DMS53 (cell line): ENCODE measurements at regions not wholly inside any gene's neighbourhood (a gene's known extent, or its start where the extent isn't known, plus 50 kb on each side); places are given as distances from the start of the nearest gene placed in this dataset.
"Not testable (repeated sequence)": the region's sequence is repeated elsewhere in the genome, so short reads cannot be mapped to it uniquely, and the experiment has no call there.

ENCODE experiments used
- DNase-seq: peaks from one replicate; lab custom pipeline; 2025; lab: John Stamatoyannopoulos, UW

DNA sequence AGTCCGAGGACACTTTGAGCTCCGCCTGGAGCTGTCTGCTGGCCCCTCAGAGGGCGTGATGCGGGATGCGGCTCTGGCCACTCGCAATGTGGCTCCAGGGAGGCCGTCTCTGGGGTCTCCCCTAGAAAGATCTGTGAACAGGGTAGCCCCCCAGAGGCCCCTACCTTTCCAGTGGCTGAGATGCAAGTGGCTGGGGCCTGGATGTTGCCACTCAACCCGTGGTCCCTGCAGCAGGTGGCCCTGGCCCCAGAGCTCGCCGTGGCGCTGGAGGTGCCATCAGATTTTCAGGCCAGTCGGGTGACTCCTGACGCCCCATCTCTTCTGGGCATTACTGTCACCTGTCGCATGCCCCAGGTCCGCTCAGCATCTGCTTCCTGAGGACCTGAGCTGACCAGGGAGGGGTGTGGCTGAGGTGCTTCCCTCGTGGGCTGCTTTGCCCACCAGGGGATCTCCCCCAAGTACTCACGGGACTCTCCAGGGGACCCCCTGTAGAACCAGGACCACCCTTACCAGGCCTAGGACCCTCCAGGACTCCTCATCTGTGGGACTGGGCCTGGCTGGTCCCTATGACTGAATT, 102.1 kb upstream of the LRPAP1 start:
- no peak for DNase-seq

GRCh38 chr4:3633277-3633676, 101.1 kb upstream of the LRPAP1 start:
- not testable (repeated sequence) for DNase-seq

DNA sequence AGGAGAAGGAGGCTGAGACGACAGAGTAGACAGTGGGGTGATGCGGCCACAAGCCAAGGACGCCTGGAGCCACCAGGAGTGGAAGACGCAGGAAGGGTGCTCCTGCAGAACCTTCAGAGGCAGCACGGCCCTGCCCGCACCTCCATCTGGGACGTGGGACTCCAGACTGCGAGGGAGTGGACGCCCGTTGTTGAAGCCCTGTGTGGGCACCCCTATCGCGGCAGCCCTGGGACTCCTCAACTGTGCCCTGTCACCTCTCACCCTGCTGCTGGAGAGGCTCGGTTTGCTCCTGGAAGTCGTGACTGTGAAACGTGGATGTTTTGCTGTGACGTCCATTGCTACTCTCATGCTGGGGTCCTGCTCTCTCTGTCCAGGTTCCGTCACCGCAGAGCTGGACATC, 100.6 kb upstream of the LRPAP1 start:
- not testable (repeated sequence) for DNase-seq

DNA sequence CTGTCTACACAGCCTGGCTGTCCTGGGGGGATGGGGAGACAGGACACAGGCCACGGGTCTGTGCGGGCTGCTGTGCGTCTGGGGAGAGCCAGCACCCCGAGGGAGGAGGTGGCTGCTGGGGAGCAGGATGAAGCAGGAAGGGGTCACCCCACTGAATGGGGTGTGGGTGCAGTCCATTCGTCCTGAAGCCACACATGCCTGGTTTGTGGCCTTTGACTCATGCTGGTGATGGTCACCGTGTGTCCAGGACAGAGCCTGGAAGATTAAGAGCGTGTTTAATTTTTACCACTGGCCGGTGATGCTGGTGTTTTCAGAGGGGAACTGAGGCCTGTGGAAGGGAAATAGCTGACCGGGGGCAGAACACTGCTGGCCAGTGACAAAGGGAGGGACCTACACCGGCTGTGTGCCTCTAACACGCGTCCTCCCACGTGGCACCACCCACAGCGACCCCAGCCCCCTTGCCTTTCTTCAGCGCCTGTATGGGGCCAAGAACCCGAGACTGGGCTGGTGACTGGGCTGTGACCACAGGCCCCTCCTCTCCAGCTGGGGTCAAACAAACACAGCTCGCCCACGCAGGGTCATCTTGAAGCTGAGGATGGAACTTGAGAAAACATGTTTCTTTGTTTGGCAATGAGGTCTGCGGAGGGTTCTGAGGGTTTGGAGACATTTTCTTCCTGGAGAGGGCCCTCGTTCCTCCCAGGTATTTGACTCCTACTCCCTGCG, 99.5 kb upstream of the LRPAP1 start:
- DNase-seq = not testable (repeated sequence)

- DNase-seq = no peak
Observed at GRCh38 chr4:3630598-3631543, 98.6 kb upstream of the LRPAP1 start.

- DNase-seq = no peak
Observed at GRCh38 chr4:3630136-3630597, 97.9 kb upstream of the LRPAP1 start.

DNA sequence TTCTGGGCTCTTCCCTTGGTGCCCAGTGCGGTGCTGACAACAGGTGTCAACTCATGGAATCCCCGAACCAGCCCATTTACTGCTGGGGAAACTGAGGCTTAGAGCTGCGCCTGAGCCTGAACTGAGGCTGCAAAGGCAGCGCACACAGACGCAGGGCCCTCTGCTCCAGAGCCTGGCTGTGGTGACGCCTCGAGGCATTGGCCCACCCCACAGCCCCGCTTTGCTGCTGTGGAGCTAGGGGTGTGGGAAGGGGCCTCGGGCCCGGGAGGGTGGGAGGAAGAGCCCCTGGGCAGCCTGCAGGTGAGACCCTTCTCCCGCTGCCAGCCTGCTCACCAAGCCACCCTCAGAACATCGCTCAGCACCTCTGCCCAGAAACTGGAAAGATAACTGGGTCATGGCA, 97.4 kb upstream of the LRPAP1 start:
- DNase-seq = no peak

GRCh38 chr4:3629176-3629575, 97.0 kb upstream of the LRPAP1 start:
- DNase-seq = not testable (repeated sequence)

DNA sequence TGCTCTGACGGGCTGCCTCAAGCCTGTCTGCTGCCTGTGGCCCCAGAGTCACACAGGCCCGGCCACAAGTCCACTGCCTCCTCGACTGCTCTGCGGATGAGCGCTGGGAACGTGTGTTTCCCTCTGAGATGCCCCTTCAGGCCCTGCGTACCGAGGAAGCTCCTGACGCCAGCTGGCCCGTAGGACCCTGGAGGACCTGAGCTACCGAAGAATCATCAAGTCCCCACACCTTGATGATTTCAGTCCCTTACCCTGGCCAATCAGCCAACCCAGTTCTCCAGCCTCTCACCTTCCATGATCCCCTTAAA, 96.6 kb upstream of the LRPAP1 start:
- no peak for DNase-seq

DNA sequence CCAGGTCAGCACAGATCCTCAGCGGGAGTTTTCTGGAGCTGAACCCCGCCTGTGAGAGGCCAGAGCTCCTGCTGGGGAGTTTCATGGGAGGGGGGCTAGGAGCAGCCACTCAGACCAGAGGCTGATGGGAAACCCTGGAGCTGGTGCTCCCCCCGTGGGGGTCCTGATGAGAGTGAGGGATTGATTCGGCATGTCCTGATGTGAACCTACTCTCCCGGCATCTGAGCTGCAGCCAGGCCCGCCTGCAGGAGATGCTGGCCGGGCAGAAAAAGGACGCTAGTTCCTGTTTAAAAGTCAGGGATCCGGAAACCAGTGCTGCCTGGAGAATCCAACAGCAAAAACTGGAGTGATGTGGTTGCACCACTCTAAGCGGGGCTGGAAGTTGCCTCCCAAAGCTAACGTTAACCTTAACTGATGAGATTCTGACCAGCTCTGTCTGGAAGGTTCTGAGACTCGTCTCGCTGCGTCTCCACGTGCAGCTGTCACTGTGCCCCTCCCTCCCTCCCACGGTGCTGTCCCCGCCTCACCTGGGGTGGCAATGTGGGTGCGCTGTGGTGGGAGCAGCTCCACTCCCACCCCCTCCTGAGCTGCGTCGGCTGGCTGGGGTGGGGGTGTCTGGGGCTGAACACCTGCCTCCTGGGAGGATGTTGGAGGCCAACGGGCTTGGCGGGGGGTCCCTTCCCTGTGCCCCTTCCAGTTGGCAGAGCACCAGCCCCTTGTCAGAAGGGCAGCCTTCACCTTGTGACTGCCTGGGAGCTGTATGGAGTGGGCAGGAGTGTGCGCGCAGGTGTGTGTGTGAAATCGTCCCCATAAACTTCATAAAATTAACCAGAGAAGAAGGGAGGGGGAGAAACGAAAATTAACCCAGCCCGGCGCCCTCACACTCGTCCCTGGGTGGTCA, 96.0 kb upstream of the LRPAP1 start:
- DNase-seq = not testable (repeated sequence)

- not testable (repeated sequence) for DNase-seq
Observed at GRCh38 chr4:3627456-3627855, 95.2 kb upstream of the LRPAP1 start.

DNA sequence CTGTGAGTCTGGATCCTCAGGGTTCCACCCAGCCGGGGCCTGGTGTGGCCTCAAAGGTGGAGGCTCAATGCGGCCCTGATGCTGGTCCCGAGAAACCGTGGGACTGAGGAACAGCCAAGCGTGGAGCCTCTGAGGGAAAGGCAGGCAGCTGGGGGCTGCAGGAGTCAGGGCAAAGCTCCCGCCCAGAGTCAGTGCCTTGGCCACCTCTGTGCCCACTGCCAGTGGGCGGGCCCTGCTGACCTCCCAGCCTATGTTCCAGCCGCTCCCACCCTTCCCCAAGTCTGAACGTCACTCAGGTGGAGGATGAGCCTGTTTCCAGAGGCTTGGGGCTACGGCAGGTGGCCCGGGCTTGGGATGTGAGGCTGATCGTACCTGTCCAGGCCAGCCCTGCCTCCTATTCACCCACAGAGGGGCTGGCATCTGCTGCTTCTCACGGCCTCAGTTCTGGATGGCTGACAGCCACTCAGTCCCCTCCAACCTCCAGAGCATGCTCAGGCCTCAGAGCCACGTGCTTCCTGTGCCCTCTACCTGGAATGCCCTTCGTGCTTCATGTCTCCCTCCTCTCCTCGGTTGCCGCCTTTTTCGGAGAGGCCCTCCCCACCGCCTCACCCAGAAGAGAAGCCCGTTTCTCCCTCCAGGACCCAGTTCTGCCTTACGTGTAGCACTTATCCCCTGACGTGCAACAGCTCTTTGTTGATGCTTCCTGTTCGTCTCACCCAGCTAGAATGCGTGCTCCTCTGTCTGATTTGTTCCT, 94.1 kb upstream of the LRPAP1 start:
- not testable (repeated sequence) for DNase-seq

DNA sequence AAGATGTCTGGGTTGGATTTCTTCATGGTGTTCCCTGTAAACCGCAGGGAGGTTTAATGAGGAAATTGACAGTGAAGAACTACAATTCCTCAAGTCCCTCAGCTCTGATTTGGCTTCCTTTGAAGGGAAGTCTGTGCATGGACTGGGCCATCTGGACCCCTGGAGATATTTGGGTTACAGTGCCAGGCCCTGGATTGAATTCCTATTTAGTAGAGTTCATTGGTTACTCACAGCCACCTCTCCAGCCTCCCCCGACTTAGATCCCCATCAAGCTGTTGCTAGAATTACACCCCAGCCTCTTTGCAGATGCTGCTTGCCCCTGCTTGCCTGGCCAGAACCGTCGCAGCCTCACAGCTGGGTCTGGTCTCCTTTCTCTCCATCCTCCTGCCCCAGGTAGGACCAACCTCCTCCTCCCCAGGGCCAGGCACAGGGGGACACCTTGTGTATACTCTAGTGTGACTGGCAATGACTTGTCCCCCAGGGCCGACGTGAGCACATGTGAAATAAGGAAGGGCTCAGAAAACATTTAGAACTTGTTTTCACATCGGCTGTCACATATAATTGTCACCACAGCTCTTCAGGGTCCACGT, 93.2 kb upstream of the LRPAP1 start:
- not testable (repeated sequence) for DNase-seq

DNA sequence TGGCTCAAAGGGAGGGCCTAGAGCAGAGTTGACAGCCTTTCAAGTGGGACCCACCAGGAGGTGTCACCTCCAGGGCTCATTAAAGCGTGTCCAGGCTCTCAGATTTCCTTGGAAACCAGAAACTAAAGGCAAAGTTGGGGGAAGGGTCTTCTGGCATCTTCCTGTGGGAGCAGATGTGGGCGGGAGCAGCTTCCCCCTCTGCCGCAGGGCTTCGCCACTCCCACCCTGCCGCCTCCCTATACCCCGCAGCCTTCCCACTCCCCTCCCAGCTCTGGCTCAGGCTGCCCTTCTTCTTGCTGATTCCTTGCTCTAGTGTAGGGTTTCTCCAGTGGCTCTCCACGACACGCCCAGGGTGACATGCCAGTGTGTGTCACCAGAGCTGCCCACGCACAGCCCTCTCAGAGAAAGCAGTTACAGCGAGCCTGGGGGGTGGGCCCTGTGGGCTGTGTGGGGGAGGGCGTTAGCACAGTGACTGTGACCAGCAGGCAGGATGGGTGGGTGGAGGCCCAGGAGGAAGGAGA, 91.6 kb upstream of the LRPAP1 start:
- DNase-seq = not testable (repeated sequence)

DNA sequence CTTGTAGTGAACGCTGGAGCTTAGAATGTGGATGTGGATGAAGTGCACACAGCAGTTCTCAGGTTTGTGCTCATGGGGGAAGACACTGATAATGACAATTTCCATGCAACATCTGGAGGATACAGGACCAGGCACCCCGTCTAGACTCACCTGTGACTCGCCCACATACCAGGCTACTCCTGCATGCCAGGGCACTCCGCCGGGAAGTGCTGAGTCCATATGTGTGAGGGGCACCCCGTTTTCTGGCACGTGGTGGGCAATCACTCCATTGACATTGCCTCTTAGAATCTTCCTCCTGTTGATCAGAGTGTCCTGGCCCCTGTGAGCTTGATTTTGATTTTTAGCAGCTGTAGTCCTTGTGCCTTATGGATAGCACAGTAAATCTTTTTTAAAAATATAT, 90.9 kb upstream of the LRPAP1 start:
- no peak for DNase-seq

GRCh38 chr4:3620365-3620764, 88.1 kb upstream of the LRPAP1 start:
- not testable (repeated sequence) for DNase-seq

DNA sequence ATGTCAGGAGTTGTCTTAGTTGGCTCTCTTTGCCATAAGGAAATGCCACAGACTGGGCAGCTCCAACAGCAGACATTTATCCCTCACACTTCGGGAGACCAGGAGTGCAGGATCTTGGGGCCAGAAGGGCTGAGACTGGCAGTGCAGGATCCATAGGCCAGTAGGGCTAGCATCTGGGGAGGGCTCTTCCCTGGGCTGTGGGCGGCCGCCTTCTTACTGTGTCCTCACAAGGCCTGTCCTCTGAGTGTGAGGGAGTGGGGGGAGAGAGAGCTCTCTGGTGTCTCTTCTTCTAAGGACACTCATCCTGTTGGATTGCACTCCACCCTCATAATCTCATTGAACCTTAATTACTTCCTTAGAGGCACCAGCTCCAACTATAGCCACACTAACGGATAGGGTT, 87.5 kb upstream of the LRPAP1 start:
- DNase-seq = not testable (repeated sequence)

DNA sequence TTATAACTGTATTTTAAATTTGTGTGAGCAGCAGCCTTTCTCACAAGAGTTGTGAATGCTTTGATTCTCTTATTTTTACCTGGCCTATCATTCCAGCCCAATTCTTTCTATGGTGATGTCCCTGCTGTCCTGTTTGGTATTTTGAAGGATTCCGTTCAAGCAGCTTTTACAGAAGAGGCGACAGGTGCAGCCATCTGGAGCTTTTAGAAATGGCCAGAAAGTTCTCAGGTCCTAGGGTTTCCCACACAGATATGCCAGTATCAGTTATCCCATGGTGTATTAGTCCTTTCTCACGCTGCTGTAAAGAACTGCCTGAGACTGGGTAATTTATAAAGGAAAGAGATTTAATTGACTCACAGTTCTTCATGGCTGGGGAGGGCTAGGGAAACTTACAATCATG, 86.1 kb upstream of the LRPAP1 start:
- DNase-seq = not testable (repeated sequence)

DNA sequence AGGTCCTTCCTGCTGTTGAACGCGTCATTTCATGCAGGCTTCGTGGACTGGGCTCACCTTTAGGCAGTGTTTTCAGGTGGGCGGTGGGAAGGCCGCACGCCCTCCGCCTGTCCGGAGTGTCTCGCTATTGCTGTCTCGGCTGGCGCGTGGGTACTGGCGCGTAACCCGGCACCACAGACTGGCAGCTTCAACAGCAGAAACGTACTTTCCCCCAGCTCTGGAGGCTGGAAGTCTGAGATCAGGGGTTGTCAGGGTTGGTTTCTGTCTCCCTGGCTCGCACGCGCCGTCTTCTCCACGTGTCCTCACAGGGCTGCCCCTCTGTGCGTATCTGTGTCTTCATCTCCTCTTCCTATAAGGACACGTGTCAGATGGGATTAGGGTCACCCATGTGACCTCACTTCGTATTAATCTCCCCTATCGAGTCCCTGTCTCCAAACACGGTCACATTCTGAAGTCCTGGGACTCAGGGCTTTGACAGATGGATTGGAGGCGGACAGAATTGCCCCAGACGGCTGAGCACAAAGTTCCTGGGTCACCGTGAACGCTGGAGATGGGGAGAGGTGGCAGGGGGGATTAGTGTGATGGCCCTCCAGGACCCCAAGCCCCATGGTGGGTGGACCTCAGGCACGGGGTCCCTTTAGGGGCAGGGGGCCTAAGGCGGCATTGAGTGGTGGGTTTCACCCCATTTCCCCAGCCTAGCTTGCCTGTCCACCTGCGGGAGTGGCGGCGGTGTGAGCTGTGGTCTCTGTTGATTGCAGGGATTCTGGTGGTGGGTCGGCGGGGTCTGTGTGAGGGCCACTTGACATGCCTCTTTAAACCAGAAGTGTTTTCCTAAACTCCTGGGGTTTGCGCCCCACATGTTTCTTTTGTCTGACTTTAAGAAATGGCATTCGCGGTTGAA, 83.4 kb upstream of the LRPAP1 start:
- no peak for DNase-seq

DNA sequence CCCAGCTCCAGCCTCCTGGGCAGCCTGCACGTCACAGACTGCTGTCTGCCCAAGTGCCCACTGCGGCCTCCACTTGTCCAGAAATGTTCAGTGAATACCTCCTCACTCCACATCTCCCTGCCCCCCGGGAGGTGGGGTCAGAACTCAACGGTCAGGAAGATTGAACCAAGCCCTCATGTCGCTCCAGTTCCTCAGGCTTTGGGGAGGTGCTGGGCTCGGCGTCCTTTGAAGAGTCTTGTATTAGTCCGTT, 82.4 kb upstream of the LRPAP1 start:
- no peak for DNase-seq
